WTC11 (cell line): ENCODE measurements at regions not wholly inside any gene's neighbourhood (a gene's known extent, or its start where the extent isn't known, plus 50 kb on each side); places are given as distances from the start of the nearest gene placed in this dataset.

ENCODE experiments used
- ATF2 ChIP-seq: sonication (generic); formaldehyde crosslinking; IDR thresholded peaks from 2 replicates; pipeline ENCODE4 v1.8.1; 2022; ENCODE audit warnings: low read depth, missing genetic modification reagents, borderline replicate concordance
- ATF3 ChIP-seq: sonication (generic); formaldehyde crosslinking; conservative IDR thresholded peaks from 2 replicates; pipeline ENCODE4 v1.8.1; 2022; ENCODE audit warnings: mild to moderate bottlenecking, missing genetic modification reagents
- CREB1 ChIP-seq: sonication (generic); formaldehyde crosslinking; IDR thresholded peaks from 2 replicates; pipeline ENCODE4 v1.8.0; 2023; ENCODE audit warnings: mild to moderate bottlenecking, missing genetic modification reagents
- CREM ChIP-seq: sonication (generic); formaldehyde crosslinking; IDR thresholded peaks from 2 replicates; pipeline ENCODE4 v1.8.1; 2022; ENCODE audit warnings: mild to moderate bottlenecking, missing genetic modification reagents, moderate library complexity
- CTCF ChIP-seq: fragments of 200-600 bp; IDR thresholded peaks from 2 replicates; pipeline ENCODE4 v1.8.0; 2022; ENCODE audit warnings: antibody characterized with exemption
- ESRRA ChIP-seq: sonication (generic); formaldehyde crosslinking; IDR thresholded peaks from 2 replicates; pipeline ENCODE4 v1.8.1; 2022; ENCODE audit warnings: mild to moderate bottlenecking, missing genetic modification reagents, borderline replicate concordance
- HMGXB4 ChIP-seq: sonication (generic); formaldehyde crosslinking; IDR thresholded peaks from 2 replicates; pipeline ENCODE4 v1.8.1; 2023; ENCODE audit warnings: mild to moderate bottlenecking, moderate library complexity, missing genetic modification reagents
- MAX ChIP-seq: sonication (generic); formaldehyde crosslinking; IDR thresholded peaks from 2 replicates; pipeline ENCODE4 v1.8.0; 2022; ENCODE audit warnings: mild to moderate bottlenecking, missing genetic modification reagents
- ZBTB21 ChIP-seq: sonication (generic); formaldehyde crosslinking; IDR thresholded peaks from 2 replicates; pipeline ENCODE4 v1.8.1; 2023; ENCODE audit warnings: mild to moderate bottlenecking, missing genetic modification reagents, borderline replicate concordance
- ZNF121 ChIP-seq: sonication (generic); formaldehyde crosslinking; IDR thresholded peaks from 2 replicates; pipeline ENCODE4 v1.8.0; 2023; ENCODE audit warnings: missing genetic modification reagents
- ZNF232 ChIP-seq: sonication (generic); formaldehyde crosslinking; IDR thresholded peaks from 2 replicates; pipeline ENCODE4 v1.8.0; 2022; ENCODE audit warnings: mild to moderate bottlenecking, missing genetic modification reagents

- TF ChIP-seq ESRRA (CRISPR knock-in tag) (no peak), CREM (CRISPR knock-in tag) (no peak), ZNF232 (CRISPR knock-in tag) (no peak), MAX (no peak), HMGXB4 (CRISPR knock-in tag) (no peak), CREB1 (CRISPR knock-in tag) (no peak), CTCF (no peak), ATF2 (CRISPR knock-in tag) (no peak), ZBTB21 (CRISPR knock-in tag) (no peak), ATF3 (CRISPR knock-in tag) (no peak), ZNF121 (no peak)
These were observed 90.7 kb downstream of the PRL start for GRCh38 chr6:22206106-22206505.
